ENCODE measurements at regions not wholly inside any gene's neighbourhood (a gene's known extent, or its start where the extent isn't known, plus 50 kb on each side); places are given as distances from the start of the nearest gene placed in this dataset.
"Not testable (repeated sequence)": the region's sequence is repeated elsewhere in the genome, so short reads cannot be mapped to it uniquely, and the experiment has no call there.

DNA sequence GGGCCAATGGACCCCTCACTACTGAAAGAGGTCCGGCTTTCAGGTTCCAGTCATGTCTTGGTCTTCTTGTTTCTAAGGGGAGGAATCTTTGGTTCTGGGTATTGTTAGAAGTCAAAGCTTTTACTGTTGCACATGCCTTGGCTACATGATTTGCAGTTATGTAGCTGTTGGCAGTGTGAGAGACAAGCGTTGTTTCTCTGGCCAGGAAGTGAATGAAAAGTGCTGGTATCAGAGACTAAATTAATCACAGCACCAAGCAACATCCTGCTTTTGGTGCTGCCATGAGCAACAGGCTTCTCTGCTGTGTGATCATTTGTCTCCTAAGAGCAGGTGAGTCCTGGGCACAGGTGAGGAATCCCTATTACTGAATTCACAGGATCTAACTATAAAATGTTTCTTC, 100.1 kb upstream of the PRSS3 start:
- DNase-seq = no peak

- DNase-seq = no peak
These were observed 99.5 kb upstream of the PRSS3 start for GRCh38 chr9:33695856-33696255.

- DNase-seq = no peak
These were observed 98.2 kb upstream of the PRSS3 start for GRCh38 chr9:33697171-33697570.

DNA sequence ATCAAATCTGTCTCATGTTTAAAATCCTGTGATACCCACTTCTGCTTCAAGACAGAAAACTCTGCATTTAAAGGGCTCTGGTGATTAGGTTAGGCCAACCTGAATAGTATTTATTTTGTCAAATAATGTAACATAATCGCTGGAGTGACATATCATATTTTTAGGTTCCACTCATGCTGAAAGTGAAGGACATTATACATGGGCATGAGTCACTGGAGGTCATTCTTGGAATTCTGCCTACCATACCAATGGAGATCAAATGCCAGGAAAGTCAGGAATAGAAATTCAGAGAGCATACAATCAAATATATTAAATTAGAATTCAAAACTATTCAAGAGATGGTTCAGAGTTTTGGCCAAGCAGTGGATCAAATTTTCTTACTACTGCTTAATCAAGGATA, 97.1 kb upstream of the PRSS3 start:
- no peak for DNase-seq

- not testable (repeated sequence) for DNase-seq
These were observed 94.4 kb upstream of the PRSS3 start for GRCh38 chr9:33700940-33701339.

DNA sequence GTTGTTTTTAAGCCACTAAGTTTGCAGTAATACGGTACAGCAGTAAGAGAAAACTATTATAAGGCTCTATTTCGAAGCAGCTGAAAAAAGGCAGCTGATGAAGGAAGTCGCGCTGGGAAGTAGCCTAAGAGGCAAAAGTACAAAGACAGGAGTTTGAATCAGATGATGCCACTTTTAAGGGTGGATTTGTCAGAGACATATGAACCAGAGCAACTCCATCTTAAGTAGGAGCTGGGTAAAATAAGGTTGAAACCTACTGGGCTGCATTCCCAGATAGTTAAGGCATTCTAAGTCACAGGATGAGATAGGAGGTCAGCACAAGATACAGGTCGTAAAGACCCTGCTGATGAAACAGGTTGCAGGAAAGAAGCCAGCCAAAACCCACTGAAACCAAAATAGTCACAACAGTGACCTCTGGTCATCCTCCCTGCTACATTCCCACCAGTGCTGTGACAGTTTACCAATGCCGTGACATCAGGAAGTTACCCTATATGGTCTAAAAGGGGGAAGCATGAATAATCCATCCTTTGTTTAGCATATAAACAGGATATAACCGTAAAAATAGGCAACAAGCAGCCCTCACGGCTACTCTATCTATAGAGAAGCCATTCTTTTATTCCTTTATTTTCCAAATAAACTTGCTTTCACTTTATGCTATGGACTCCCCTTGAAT, 91.8 kb upstream of the PRSS3 start:
- DNase-seq = no peak

GRCh38 chr9:33705440-33705839, 89.9 kb upstream of the PRSS3 start:
- DNase-seq = not testable (repeated sequence)

GRCh38 chr9:33708441-33708840, 86.9 kb upstream of the PRSS3 start:
- DNase-seq = no peak

- no peak for DNase-seq
These were observed 86.1 kb upstream of the PRSS3 start for GRCh38 chr9:33709269-33709668.

DNA sequence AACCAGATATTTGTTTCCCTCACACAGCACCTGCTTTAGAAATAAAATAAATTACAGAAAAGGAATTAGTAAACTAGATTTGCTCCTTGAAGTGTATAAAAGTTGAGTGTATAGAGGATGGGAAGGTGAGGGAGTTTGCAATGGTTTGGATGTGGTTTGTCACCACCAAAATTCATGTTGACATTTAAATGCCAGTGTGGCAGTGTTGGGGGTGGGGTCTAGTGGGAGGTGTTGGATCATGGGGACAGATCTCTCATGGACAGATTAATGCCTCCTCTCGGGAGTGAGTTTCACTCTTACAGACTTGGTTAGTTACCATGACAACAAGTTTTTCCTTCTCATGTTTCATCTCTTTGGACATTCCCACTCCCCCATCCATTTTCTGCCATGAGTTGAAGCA, 83.9 kb upstream of the PRSS3 start:
- not testable (repeated sequence) for DNase-seq

DNA sequence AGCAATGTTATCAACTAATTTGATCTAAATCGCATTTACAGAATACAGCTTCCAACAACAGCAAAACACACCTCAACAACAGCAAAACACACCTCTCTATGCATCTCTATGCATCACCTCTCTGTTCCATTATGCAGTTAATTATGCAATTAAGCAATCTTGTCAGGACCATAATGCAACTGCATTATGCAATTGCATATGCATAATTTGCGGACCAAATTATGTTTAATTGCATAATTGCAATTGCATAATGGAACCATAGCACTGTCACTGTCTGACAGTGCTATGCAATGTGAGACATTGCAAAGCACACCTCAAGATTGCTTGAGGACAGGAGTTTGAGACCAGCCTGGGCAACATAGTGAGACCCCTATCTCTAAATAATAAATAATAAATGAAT, 80.4 kb upstream of the PRSS3 start:
- DNase-seq = no peak

- no peak for DNase-seq
These were observed 76.4 kb upstream of the PRSS3 start for GRCh38 chr9:33718987-33719386.

GRCh38 chr9:33719581-33720374, 75.6 kb upstream of the PRSS3 start:
- DNase-seq = peak; percentile 14

- peak; percentile 84 for DNase-seq
These were observed 73.5 kb upstream of the PRSS3 start for GRCh38 chr9:33721674-33722358.

DNA sequence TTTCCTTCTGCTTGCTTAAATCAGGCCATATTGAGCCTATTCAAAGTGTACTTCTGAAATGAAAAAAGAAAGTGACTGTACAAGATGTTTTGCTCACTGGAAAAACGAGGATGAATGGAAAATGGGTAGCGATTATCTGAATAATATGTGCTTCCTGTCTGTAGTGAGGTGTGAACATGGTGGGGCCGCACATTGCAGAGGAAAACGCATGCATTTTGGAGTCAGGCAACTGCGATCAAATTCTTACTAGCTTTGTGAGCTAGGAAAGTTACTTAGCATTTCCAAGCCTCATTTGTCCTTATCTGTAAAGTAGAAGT, 73.0 kb upstream of the PRSS3 start:
- DNase-seq = no peak

- no peak for DNase-seq
These were observed 66.7 kb upstream of the PRSS3 start for GRCh38 chr9:33728613-33729012.

GRCh38 chr9:33731142-33731541, 64.2 kb upstream of the PRSS3 start:
- no peak for DNase-seq

DNA sequence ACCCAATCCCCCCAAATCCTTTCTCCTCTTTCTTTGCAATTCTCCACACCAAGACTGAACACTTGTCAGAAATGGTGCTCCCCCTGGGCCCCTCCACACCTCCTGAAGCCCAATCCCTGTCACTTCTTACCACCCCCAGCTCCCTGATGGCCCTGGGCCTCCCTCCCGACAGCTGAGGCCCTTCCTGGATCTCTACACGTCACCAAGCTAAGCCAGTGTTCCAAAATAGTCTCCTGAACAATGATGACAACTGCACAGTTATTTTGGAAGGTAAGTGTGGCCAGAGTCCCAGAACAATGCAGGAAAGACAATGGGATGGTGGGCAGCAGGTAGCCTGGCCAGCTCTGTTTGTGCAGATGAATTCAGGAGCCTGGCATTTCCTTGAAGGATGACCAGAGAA, 63.7 kb upstream of the PRSS3 start:
- no peak for DNase-seq

- not testable (repeated sequence) for DNase-seq
These were observed 61.0 kb upstream of the PRSS3 start for GRCh38 chr9:33734247-33734940.

- not testable (repeated sequence) for DNase-seq
These were observed 60.2 kb upstream of the PRSS3 start for GRCh38 chr9:33734941-33735835.

DNA sequence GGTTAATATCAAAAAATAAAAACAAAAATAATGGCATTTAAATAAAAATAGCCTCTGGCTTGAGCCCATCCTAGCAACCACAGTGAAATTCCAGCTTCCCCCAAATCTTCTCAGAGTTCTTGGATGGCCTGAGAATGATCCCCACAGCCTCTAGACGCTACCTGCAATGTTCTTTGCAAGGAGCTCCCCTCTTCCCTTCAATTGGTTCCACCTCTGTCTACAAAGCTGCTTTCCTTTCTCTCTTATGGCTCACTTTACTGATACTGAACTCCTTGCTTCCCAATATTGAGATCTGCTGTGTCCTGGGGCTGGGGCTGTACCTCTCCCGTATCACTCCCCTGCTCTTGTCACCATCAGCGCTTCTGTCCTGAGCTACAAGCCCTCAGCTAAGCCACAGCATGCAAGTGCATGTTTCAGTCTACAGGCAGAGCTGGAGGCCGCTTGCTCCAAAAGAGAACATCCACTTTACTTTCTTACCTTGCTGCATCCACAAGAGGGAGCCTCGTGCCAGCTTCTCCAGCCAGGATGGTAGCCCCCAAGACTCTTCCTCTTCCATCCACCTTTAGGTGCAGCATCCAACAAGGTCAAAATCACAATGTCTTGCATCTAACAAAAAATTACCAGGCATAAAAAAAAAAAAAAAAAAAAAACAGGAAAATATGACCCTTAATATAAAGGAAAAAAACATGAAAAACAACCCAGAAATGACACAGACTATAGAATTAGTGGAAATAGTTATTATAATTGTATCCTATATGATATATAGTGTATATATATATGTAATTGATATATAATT, 57.4 kb upstream of the PRSS3 start:
- DNase-seq = no peak
